IMR-90 (cell line): ENCODE measurements at regions not wholly inside any gene's neighbourhood (a gene's known extent, or its start where the extent isn't known, plus 50 kb on each side); places are given as distances from the start of the nearest gene placed in this dataset.

ENCODE experiments used
- ATAC-seq: fragments of 200-7000 bp; cut with Tn5 transposase; 2 replicates; pipeline ENCODE4 v1.9.1; 2020; ENCODE audit warnings: low read depth, mild to moderate bottlenecking, moderate library complexity
- BruUV-seq: library from RNA; stranded (reverse); fragments of 400-500 nt; replicated peaks from 2 replicates; lab custom pipeline; 2021; lab: Mats Ljungman, UMichigan
- CTCF ChIA-PET: fragments of 300-600 bp; formaldehyde crosslinking; extraction: SDS; loops from one replicate; lab custom pipeline; 2021; ENCODE audit warnings: antibody characterized with exemption; lab: Yijun Ruan, JAX
- POLR2A ChIA-PET: fragments of 300-600 bp; sonication (Branson Sonifier 250); formaldehyde crosslinking; loops from one replicate; lab custom pipeline; 2022; ENCODE audit warnings: antibody characterized with exemption; ENCODE audit not compliant: unreplicated experiment; lab: Charles Lee
- DNase-seq: peaks from one replicate; pipeline ENCODE4 v3.0.0; 2013
- H2AFZ ChIP-seq: replicated peaks from 2 replicates; pipeline ENCODE3; 2013; ENCODE audit warnings: low read length, mild to moderate bottlenecking; ENCODE audit not compliant: poor library complexity
- H2AK5ac ChIP-seq: 2 replicates; pipeline ENCODE4 v1.6.1; 2013; ENCODE audit warnings: low read depth, low read length, inconsistent platforms
- H2AK9ac ChIP-seq: replicated peaks from 2 replicates; pipeline ENCODE3; 2013; ENCODE audit warnings: mild to moderate bottlenecking, low read depth, low read length, moderate library complexity; ENCODE audit not compliant: poor library complexity
- H2BK120ac ChIP-seq: 2 replicates; pipeline ENCODE4 v1.6.1; 2013; ENCODE audit warnings: low read depth, low read length, inconsistent platforms
- H2BK15ac ChIP-seq: 3 replicates; pipeline ENCODE4 v1.6.1; 2013; ENCODE audit warnings: low read depth, low read length, inconsistent platforms
- H2BK20ac ChIP-seq: 2 replicates; pipeline ENCODE4 v1.6.1; 2013; ENCODE audit warnings: low read depth, mild to moderate bottlenecking, inconsistent platforms, low read length, moderate library complexity
- H2BK5ac ChIP-seq: 2 replicates; pipeline ENCODE4 v1.6.1; 2013; ENCODE audit warnings: mild to moderate bottlenecking, low read depth, low read length, inconsistent platforms; ENCODE audit not compliant: poor library complexity, severe bottlenecking
- H3K14ac ChIP-seq: replicated peaks from 2 replicates; pipeline ENCODE4 v1.6.1; 2013; ENCODE audit warnings: low read depth, low read length, inconsistent platforms
- H3K18ac ChIP-seq: 2 replicates; pipeline ENCODE4 v1.6.1; 2013; ENCODE audit warnings: low read depth, low read length, control low read depth
- H3K23ac ChIP-seq: 2 replicates; pipeline ENCODE4 v1.6.1; 2013; ENCODE audit warnings: low read depth, low read length, inconsistent platforms
- H3K27ac ChIP-seq: 2 replicates; pipeline ENCODE4 v1.5.1; 2013; ENCODE audit warnings: mild to moderate bottlenecking, control low read depth, low read length; ENCODE audit not compliant: insufficient read depth
- H3K27me3 ChIP-seq: 2 replicates; pipeline ENCODE4 v1.6.1; 2013; ENCODE audit warnings: low read length; ENCODE audit not compliant: control insufficient read depth, insufficient read depth
- H3K36me3 ChIP-seq: 2 replicates; pipeline ENCODE4 v1.6.1; 2013; ENCODE audit warnings: low read length, mixed read lengths; ENCODE audit not compliant: control insufficient read depth, insufficient read depth
- H3K4ac ChIP-seq: 2 replicates; pipeline ENCODE4 v1.6.1; 2013; ENCODE audit warnings: low read depth, low read length, inconsistent platforms
- H3K4me1 ChIP-seq: 2 replicates; pipeline ENCODE4 v1.6.1; 2013; ENCODE audit warnings: low read length, mixed read lengths; ENCODE audit not compliant: control insufficient read depth, insufficient read depth
- H3K4me2 ChIP-seq: 2 replicates; pipeline ENCODE4 v1.6.1; 2013; ENCODE audit warnings: low read depth, mild to moderate bottlenecking, control low read depth, low read length, moderate library complexity
- H3K4me3 ChIP-seq: 2 replicates; pipeline ENCODE4 v1.5.1; 2013; ENCODE audit warnings: low read depth, mild to moderate bottlenecking, control low read depth, low read length, moderate library complexity; ENCODE audit not compliant: insufficient read depth
- H3K56ac ChIP-seq: 2 replicates; pipeline ENCODE4 v1.6.1; 2013; ENCODE audit warnings: low read length, inconsistent platforms; ENCODE audit not compliant: insufficient read depth; ENCODE audit errors: extremely low read depth
- H3K79me1 ChIP-seq, 2 experiments: 2 replicates each; pipeline ENCODE4 v1.6.1; 2013; ENCODE audit warnings: low read length in 2 of 2, inconsistent platforms in 1 of 2, low read depth in 1 of 2
- H3K9ac ChIP-seq: 2 replicates; pipeline ENCODE4 v1.6.1; 2013; ENCODE audit warnings: low read depth, low read length, control low read depth
- H3K9me1 ChIP-seq: 2 replicates; pipeline ENCODE4 v1.6.1; 2013; ENCODE audit warnings: low read length, inconsistent platforms; ENCODE audit not compliant: insufficient read depth
- H3K9me3 ChIP-seq: 2 replicates; pipeline ENCODE4 v1.6.1; 2013; ENCODE audit warnings: low read length; ENCODE audit not compliant: control insufficient read depth, insufficient read depth
- H4K20me1 ChIP-seq: 2 replicates; pipeline ENCODE4 v1.6.1; 2013; ENCODE audit warnings: low read length, inconsistent platforms; ENCODE audit not compliant: insufficient read depth
- H4K5ac ChIP-seq: 2 replicates; pipeline ENCODE4 v1.6.1; 2013; ENCODE audit warnings: mild to moderate bottlenecking, low read depth, low read length, control low read depth
- H4K8ac ChIP-seq, 2 experiments: 2 replicates each; pipeline ENCODE4 v1.6.1; 2013; ENCODE audit warnings: low read depth in 2 of 2, low read length in 2 of 2, control low read depth in 1 of 2, inconsistent platforms in 1 of 2
- H4K91ac ChIP-seq: 2 replicates; pipeline ENCODE4 v1.6.1; 2013; ENCODE audit warnings: low read depth, low read length, inconsistent platforms; ENCODE audit not compliant: insufficient read depth
- BHLHE40 ChIP-seq: fragments of 150-350 bp; IDR thresholded peaks from 2 replicates; pipeline ENCODE4 v1.6.1; 2016; ENCODE audit warnings: mild to moderate bottlenecking, low read depth, low read length
- CEBPB ChIP-seq: IDR thresholded peaks from 2 replicates; pipeline ENCODE4 v1.6.1; 2012; ENCODE audit warnings: low read depth, low read length, improper control_type of control experiment
- FOS ChIP-seq: fragments of 150-350 bp; IDR thresholded peaks from 2 replicates; pipeline ENCODE4 v1.6.1; 2016; ENCODE audit warnings: low read depth, low read length
- MAZ ChIP-seq: IDR thresholded peaks from 2 replicates; pipeline ENCODE4 v1.6.1; 2012; ENCODE audit warnings: low read depth, mild to moderate bottlenecking, low read length, improper control_type of control experiment, moderate library complexity, borderline replicate concordance
- MXI1 ChIP-seq: IDR thresholded peaks from 2 replicates; pipeline ENCODE4 v1.6.1; 2012; ENCODE audit warnings: low read depth, mild to moderate bottlenecking, low read length, moderate library complexity, borderline replicate concordance
- NFE2L2 ChIP-seq: fragments of 150-350 bp; IDR thresholded peaks from 2 replicates; pipeline ENCODE4 v1.6.1; 2016; ENCODE audit warnings: low read depth, mild to moderate bottlenecking, low read length
- POLR2A ChIP-seq: IDR thresholded peaks from 2 replicates; pipeline ENCODE4 v1.6.1; 2012; ENCODE audit warnings: mild to moderate bottlenecking, low read depth, low read length
- RAD21 ChIP-seq: IDR thresholded peaks from 2 replicates; pipeline ENCODE4 v1.6.1; 2012; ENCODE audit warnings: low read length, improper control_type of control experiment
- RCOR1 ChIP-seq: IDR thresholded peaks from 2 replicates; pipeline ENCODE4 v1.6.1; 2012; ENCODE audit warnings: mild to moderate bottlenecking, low read length, improper control_type of control experiment; ENCODE audit not compliant: insufficient replicate concordance
- USF2 ChIP-seq: fragments of 150-350 bp; IDR thresholded peaks from 2 replicates; pipeline ENCODE4 v1.6.1; 2017; ENCODE audit warnings: mild to moderate bottlenecking, antibody characterized with exemption, low read length, low read depth
- WGBS, 2 experiments: methylation state at CpG; one replicate each; pipeline versions ENCODE4 v1.1.5 to v1.1.7; 2013; ENCODE audit warnings: missing lambda C conversion rate in 2 of 2; ENCODE audit not compliant: insufficient read length in 1 of 2; ENCODE audit errors: extremely low coverage in 2 of 2; 5-methylcytosine and 5-hydroxymethylcytosine counted together
- dilution Hi-C: fragments of 300-500 bp; cut with HindIII; formaldehyde crosslinking; loops from one replicate; pipeline ENCODE4 v1.14.3; 2018; ENCODE audit warnings: low sequenced_read_pairs; ENCODE audit not compliant: unreplicated experiment
- in situ Hi-C: fragments of 300-500 bp; cut with MboI; formaldehyde crosslinking; loops from 3 replicates; pipeline ENCODE4 v1.14.3; 2019; ENCODE audit warnings: low sequenced_read_pairs, inconsistent platforms, mixed read lengths
- intact Hi-C: fragments of 100-400 bp; cut with micrococcal nuclease; formaldehyde crosslinking; loops from 2 replicates; pipeline ENCODE4 v1.10.0; 2022
- TF ChIP-seq, protein P1 (sequence below): conservative IDR thresholded peaks from 2 replicates; pipeline ENCODE4 v1.5.1; 2012; ENCODE audit warnings: mild to moderate bottlenecking, low read depth, low read length, improper control_type of control experiment
- TF ChIP-seq, protein P2 (sequence below): fragments of 150-350 bp; IDR thresholded peaks from 2 replicates; pipeline ENCODE4 v1.6.1; 2016; ENCODE audit warnings: low read depth, mild to moderate bottlenecking, low read length, moderate library complexity, borderline replicate concordance

DNA sequence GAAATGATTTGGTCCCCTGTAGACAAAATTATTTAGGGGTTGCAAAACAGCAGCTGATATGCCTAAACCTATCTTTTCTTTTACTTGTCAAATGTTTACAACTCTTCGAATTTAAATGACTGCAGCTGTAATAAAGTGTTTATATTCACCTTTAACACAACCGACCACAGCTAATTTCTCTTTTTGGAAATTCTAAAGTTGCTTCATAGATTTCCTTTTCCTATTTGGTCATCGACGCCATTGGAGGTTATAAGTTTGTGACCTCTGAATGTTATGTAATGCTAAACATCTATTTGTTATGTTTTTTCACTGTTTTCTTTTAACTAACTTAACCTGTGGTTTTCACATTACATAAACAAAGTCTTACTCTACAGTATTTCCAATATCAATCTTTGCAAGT is 1094.9 kb upstream of the EPHA6 start:
- H3K14ac ChIP-seq, result no peak overlapping the region
- WGBS, 2 experiments, result no CpG with 5 or more reads among the region's 4 CpGs
- dilution Hi-C loops (no loop called here), in situ Hi-C loops (no loop called here), intact Hi-C loops (no loop called here)
- H3K36me3 ChIP-seq, result no peaks in the 10 kb centered on the region
- H3K9ac ChIP-seq, result no peak overlapping the region
- no peak overlapping the region for H2AFZ ChIP-seq
- no TSS peak for BruUV-seq
- H3K27me3 ChIP-seq, result no peaks in the 10 kb centered on the region
- ATAC-seq (no peak), DNase-seq (no peak)
- 0 out of 2 replicates have a peak, but pooled peaks cover 2% of the 10 kb centered on the region for H3K9me3 ChIP-seq
- H4K91ac ChIP-seq, result no peak overlapping the region
- H3K4me2 ChIP-seq, result no peak overlapping the region
- no peak overlapping the region for H2BK5ac ChIP-seq
- H3K79me1 ChIP-seq, result no peaks in the 10 kb centered on the region
- H3K4ac ChIP-seq, result no peak overlapping the region
- no peak overlapping the region for H3K4me3 ChIP-seq
- no peak overlapping the region for H3K27ac ChIP-seq
- H3K4me1 ChIP-seq, result no peaks in the 10 kb centered on the region
- no peak overlapping the region for H2BK15ac ChIP-seq
- H3K18ac ChIP-seq, result no peak overlapping the region
- no peaks in the 10 kb centered on the region for H4K20me1 ChIP-seq
- H2AK9ac ChIP-seq, result no peak overlapping the region
- POLR2A ChIA-PET, result no interaction called here
- H2BK120ac ChIP-seq, result no peak overlapping the region
- H2AK5ac ChIP-seq, result no peak overlapping the region
- no peak overlapping the region for H4K5ac ChIP-seq
- no peak overlapping the region for H4K8ac ChIP-seq
- H2BK20ac ChIP-seq, result no peak overlapping the region
- TF ChIP-seq NFE2L2, result no peak
- TF ChIP-seq CEBPB, result no peak
- TF ChIP-seq MAZ, result no peak
- TF ChIP-seq POLR2A, result no peak
- TF ChIP-seq FOS, result no peak
- TF ChIP-seq, protein P1, sequence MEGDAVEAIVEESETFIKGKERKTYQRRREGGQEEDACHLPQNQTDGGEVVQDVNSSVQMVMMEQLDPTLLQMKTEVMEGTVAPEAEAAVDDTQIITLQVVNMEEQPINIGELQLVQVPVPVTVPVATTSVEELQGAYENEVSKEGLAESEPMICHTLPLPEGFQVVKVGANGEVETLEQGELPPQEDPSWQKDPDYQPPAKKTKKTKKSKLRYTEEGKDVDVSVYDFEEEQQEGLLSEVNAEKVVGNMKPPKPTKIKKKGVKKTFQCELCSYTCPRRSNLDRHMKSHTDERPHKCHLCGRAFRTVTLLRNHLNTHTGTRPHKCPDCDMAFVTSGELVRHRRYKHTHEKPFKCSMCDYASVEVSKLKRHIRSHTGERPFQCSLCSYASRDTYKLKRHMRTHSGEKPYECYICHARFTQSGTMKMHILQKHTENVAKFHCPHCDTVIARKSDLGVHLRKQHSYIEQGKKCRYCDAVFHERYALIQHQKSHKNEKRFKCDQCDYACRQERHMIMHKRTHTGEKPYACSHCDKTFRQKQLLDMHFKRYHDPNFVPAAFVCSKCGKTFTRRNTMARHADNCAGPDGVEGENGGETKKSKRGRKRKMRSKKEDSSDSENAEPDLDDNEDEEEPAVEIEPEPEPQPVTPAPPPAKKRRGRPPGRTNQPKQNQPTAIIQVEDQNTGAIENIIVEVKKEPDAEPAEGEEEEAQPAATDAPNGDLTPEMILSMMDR, result no peak
- TF ChIP-seq BHLHE40, result no peak
- TF ChIP-seq, protein P2, sequence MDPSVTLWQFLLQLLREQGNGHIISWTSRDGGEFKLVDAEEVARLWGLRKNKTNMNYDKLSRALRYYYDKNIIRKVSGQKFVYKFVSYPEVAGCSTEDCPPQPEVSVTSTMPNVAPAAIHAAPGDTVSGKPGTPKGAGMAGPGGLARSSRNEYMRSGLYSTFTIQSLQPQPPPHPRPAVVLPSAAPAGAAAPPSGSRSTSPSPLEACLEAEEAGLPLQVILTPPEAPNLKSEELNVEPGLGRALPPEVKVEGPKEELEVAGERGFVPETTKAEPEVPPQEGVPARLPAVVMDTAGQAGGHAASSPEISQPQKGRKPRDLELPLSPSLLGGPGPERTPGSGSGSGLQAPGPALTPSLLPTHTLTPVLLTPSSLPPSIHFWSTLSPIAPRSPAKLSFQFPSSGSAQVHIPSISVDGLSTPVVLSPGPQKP, result no peak
- no peak for TF ChIP-seq RAD21
- TF ChIP-seq RCOR1, result no peak
- no peak for TF ChIP-seq MXI1
- TF ChIP-seq USF2, result no peak
- H3K56ac ChIP-seq, result no peak overlapping the region
- H3K23ac ChIP-seq, result no peak overlapping the region
- no peaks in the 10 kb centered on the region for H3K9me1 ChIP-seq
- CTCF ChIA-PET, result no interaction called here
